Liver (tissue), 8 donors: ENCODE measurements at regions not wholly inside any gene's neighbourhood (a gene's known extent, or its start where the extent isn't known, plus 50 kb on each side); places are given as distances from the start of the nearest gene placed in this dataset.
"Not testable (repeated sequence)": the region's sequence is repeated elsewhere in the genome, so short reads cannot be mapped to it uniquely, and the experiment has no call there.

ENCODE experiments used
- DNase-seq: peaks from one replicate; pipeline ENCODE4 v3.0.0-alpha.2; 2017; ENCODE audit warnings: low spot score
- H3K27ac ChIP-seq, 2 donors: one replicate each; pipeline ENCODE4 v1.7.0; 2013; ENCODE audit warnings: inconsistent platforms in 2 of 2, low read length in 2 of 2, control low read depth in 1 of 2, low read depth in 1 of 2, mild to moderate bottlenecking in 1 of 2
- H3K27me3 ChIP-seq, 4 donors: one replicate each; pipeline versions ENCODE4 v1.6.1 to v1.7.0; 2013; ENCODE audit warnings: low read length in 3 of 4, inconsistent platforms in 1 of 4, mild to moderate bottlenecking in 1 of 4, moderate library complexity in 1 of 4; ENCODE audit not compliant: control insufficient read depth in 4 of 4, insufficient read depth in 4 of 4
- H3K36me3 ChIP-seq, 4 donors: one replicate each; pipeline versions ENCODE4 v1.6.1 to v1.7.0; 2013; ENCODE audit warnings: low read length in 3 of 4, mild to moderate bottlenecking in 3 of 4, low read depth in 1 of 4, moderate library complexity in 1 of 4; ENCODE audit not compliant: control insufficient read depth in 4 of 4, insufficient read depth in 3 of 4
- H3K4me1 ChIP-seq, 4 donors: one replicate each; pipeline versions ENCODE4 v1.6.1 to v1.7.0; 2013; ENCODE audit warnings: low read length in 3 of 4, mild to moderate bottlenecking in 3 of 4, moderate library complexity in 1 of 4; ENCODE audit not compliant: control insufficient read depth in 4 of 4, insufficient read depth in 4 of 4
- H3K4me3 ChIP-seq, 3 donors: one replicate each; pipeline versions ENCODE4 v1.6.1 to v1.7.0; 2013; ENCODE audit warnings: low read length in 3 of 3, control low read depth in 1 of 3, low read depth in 1 of 3, mild to moderate bottlenecking in 1 of 3
- H3K9ac ChIP-seq, 2 donors: one replicate each; pipeline ENCODE4 v1.7.0; 2013; ENCODE audit warnings: low read length in 2 of 2, mild to moderate bottlenecking in 2 of 2, moderate library complexity in 2 of 2, control low read depth in 1 of 2, low read depth in 1 of 2
- H3K9me3 ChIP-seq, 4 donors: one replicate each; pipeline versions ENCODE4 v1.6.1 to v1.7.0; 2013; ENCODE audit warnings: low read length in 3 of 4; ENCODE audit not compliant: control insufficient read depth in 4 of 4
- EGR1 ChIP-seq, 2 donors: IDR thresholded peaks; 2 replicates each; pipeline ENCODE4 v1.6.1; 2016 to 2018; ENCODE audit warnings: antibody characterized with exemption in 2 of 2, low read depth in 2 of 2
- FOXA2 ChIP-seq: IDR thresholded peaks from 2 replicates; pipeline ENCODE4 v1.6.1; 2016; ENCODE audit warnings: antibody characterized with exemption
- GABPA ChIP-seq, 2 donors: IDR thresholded peaks in 1 of 2; conservative IDR thresholded peaks in 1 of 2; 2 replicates each; pipeline ENCODE4 v1.6.1; 2016; ENCODE audit warnings: antibody characterized with exemption in 2 of 2, mild to moderate bottlenecking in 1 of 2, moderate library complexity in 1 of 2
- HNF4A ChIP-seq, 2 donors: conservative IDR thresholded peaks; 2 replicates each; pipeline ENCODE4 v1.6.1; 2016; ENCODE audit warnings: antibody characterized with exemption in 2 of 2, mild to moderate bottlenecking in 2 of 2
- HNF4G ChIP-seq: IDR thresholded peaks from 2 replicates; pipeline ENCODE4 v1.6.1; 2016; ENCODE audit warnings: antibody characterized with exemption
- JUND ChIP-seq, 2 donors: IDR thresholded peaks; 2 replicates each; pipeline ENCODE4 v1.6.1; 2016; ENCODE audit warnings: antibody characterized with exemption in 2 of 2
- NR2F2 ChIP-seq: IDR thresholded peaks from 2 replicates; pipeline ENCODE4 v1.6.1; 2016; ENCODE audit warnings: antibody characterized with exemption
- RAD21 ChIP-seq, 2 donors: IDR thresholded peaks; 2 replicates each; pipeline ENCODE4 v1.6.1; 2016; ENCODE audit warnings: antibody characterized with exemption in 2 of 2, mild to moderate bottlenecking in 2 of 2
- RXRA ChIP-seq, 2 donors: IDR thresholded peaks; 2 replicates each; pipeline ENCODE4 v1.6.1; 2017 to 2018; ENCODE audit warnings: antibody characterized with exemption in 2 of 2, mild to moderate bottlenecking in 1 of 2
- SP1 ChIP-seq: IDR thresholded peaks from 2 replicates; pipeline ENCODE4 v1.6.1; 2018; ENCODE audit warnings: antibody characterized with exemption, mild to moderate bottlenecking
- TAF1 ChIP-seq: conservative IDR thresholded peaks from 2 replicates; pipeline ENCODE4 v1.6.1; 2016; ENCODE audit warnings: antibody characterized with exemption, mild to moderate bottlenecking
- YY1 ChIP-seq: IDR thresholded peaks from 2 replicates; pipeline ENCODE4 v1.6.1; 2016; ENCODE audit warnings: antibody characterized with exemption, mild to moderate bottlenecking
- WGBS: extraction: QIAGEN DNeasy Blood & Tissue Kit; methylation state at CpG from one replicate; pipeline ENCODE4 v1.1.7; 2013; 5-methylcytosine and 5-hydroxymethylcytosine counted together
- TF ChIP-seq, protein P1 (sequence below): IDR thresholded peaks from 2 replicates; pipeline ENCODE4 v1.6.1; 2016; ENCODE audit warnings: antibody characterized with exemption, mild to moderate bottlenecking
- TF ChIP-seq, protein P2 (sequence below): IDR thresholded peaks from 2 replicates; pipeline ENCODE4 v1.6.1; 2016; ENCODE audit warnings: antibody characterized with exemption
- TF ChIP-seq, protein P3 (sequence below): fragments of 150-350 bp; IDR thresholded peaks from 2 replicates; pipeline ENCODE4 v1.5.1; 2017; ENCODE audit warnings: improper control_type of control experiment, low read depth, low read length; ENCODE audit not compliant: missing input control
- TF ChIP-seq, protein P4 (sequence below): IDR thresholded peaks from 2 replicates; pipeline ENCODE4 v1.6.1; 2016; ENCODE audit warnings: antibody characterized with exemption
- TF ChIP-seq, protein P5 (sequence below): IDR thresholded peaks from 2 replicates; pipeline ENCODE4 v1.6.1; 2016; ENCODE audit warnings: antibody characterized with exemption
- donor health status: healthy.
- donor health status: healthy.
- donor health status: healthy.
- donor health status: healthy.
- donor health status: healthy.

DNA sequence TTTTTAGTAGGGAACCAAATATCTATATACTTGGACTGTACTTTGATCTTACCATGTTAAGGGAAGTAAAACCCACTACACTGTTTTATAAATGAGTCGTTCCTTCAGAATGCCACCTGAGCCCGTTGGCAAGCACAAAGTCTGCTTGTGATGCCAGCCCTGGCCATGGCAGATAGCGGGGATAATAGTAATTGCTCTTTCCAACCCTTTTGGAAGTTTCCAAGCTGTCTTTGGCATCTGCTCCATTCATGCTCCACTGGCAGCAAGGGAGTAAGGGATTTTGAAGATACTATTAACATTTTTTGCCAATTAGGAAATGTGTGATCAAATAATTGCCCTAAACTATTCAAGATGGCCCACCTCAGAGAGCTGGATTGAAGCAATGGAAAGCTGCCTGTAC is 689.2 kb upstream of the SLIT2 start:
- DNase-seq: no peak
- Histone ChIP-seq H3K9ac (no peak overlapping the region), H3K4me1 (no peaks in the 10 kb centered on the region), H3K36me3 (no peaks in the 10 kb centered on the region), H3K27ac (no peak overlapping the region), H3K27me3 (peaks cover 0 to 3% (median 0%) of the 10 kb centered on the region in 4 donors), H3K9me3 (no peaks in the 10 kb centered on the region), H3K4me3 (no peak overlapping the region)
- WGBS: 80% methylated on average over 3 of the region's 3 CpGs
- TF ChIP-seq, protein P1, sequence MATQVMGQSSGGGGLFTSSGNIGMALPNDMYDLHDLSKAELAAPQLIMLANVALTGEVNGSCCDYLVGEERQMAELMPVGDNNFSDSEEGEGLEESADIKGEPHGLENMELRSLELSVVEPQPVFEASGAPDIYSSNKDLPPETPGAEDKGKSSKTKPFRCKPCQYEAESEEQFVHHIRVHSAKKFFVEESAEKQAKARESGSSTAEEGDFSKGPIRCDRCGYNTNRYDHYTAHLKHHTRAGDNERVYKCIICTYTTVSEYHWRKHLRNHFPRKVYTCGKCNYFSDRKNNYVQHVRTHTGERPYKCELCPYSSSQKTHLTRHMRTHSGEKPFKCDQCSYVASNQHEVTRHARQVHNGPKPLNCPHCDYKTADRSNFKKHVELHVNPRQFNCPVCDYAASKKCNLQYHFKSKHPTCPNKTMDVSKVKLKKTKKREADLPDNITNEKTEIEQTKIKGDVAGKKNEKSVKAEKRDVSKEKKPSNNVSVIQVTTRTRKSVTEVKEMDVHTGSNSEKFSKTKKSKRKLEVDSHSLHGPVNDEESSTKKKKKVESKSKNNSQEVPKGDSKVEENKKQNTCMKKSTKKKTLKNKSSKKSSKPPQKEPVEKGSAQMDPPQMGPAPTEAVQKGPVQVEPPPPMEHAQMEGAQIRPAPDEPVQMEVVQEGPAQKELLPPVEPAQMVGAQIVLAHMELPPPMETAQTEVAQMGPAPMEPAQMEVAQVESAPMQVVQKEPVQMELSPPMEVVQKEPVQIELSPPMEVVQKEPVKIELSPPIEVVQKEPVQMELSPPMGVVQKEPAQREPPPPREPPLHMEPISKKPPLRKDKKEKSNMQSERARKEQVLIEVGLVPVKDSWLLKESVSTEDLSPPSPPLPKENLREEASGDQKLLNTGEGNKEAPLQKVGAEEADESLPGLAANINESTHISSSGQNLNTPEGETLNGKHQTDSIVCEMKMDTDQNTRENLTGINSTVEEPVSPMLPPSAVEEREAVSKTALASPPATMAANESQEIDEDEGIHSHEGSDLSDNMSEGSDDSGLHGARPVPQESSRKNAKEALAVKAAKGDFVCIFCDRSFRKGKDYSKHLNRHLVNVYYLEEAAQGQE: no peak
- TF ChIP-seq GABPA (IDR thresholded peaks at IDR 0.05 in 1 of 2, conservative IDR thresholded peaks at IDR 0.05 in 1 of 2) (no peak), EGR1 (IDR thresholded peaks at IDR 0.05; ENCODE audit: low read depth in 2 of 2) (no peak), FOXA2 (no peak), JUND (IDR thresholded peaks at IDR 0.05) (no peak), YY1 (no peak), HNF4G (no peak)
- TF ChIP-seq, protein P2, sequence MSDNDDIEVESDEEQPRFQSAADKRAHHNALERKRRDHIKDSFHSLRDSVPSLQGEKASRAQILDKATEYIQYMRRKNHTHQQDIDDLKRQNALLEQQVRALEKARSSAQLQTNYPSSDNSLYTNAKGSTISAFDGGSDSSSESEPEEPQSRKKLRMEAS: no peak
- TF ChIP-seq, protein P3, sequence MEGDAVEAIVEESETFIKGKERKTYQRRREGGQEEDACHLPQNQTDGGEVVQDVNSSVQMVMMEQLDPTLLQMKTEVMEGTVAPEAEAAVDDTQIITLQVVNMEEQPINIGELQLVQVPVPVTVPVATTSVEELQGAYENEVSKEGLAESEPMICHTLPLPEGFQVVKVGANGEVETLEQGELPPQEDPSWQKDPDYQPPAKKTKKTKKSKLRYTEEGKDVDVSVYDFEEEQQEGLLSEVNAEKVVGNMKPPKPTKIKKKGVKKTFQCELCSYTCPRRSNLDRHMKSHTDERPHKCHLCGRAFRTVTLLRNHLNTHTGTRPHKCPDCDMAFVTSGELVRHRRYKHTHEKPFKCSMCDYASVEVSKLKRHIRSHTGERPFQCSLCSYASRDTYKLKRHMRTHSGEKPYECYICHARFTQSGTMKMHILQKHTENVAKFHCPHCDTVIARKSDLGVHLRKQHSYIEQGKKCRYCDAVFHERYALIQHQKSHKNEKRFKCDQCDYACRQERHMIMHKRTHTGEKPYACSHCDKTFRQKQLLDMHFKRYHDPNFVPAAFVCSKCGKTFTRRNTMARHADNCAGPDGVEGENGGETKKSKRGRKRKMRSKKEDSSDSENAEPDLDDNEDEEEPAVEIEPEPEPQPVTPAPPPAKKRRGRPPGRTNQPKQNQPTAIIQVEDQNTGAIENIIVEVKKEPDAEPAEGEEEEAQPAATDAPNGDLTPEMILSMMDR: no peak
- TF ChIP-seq, protein P4, sequence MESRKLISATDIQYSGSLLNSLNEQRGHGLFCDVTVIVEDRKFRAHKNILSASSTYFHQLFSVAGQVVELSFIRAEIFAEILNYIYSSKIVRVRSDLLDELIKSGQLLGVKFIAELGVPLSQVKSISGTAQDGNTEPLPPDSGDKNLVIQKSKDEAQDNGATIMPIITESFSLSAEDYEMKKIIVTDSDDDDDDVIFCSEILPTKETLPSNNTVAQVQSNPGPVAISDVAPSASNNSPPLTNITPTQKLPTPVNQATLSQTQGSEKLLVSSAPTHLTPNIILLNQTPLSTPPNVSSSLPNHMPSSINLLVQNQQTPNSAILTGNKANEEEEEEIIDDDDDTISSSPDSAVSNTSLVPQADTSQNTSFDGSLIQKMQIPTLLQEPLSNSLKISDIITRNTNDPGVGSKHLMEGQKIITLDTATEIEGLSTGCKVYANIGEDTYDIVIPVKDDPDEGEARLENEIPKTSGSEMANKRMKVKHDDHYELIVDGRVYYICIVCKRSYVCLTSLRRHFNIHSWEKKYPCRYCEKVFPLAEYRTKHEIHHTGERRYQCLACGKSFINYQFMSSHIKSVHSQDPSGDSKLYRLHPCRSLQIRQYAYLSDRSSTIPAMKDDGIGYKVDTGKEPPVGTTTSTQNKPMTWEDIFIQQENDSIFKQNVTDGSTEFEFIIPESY: no peak

DNA sequence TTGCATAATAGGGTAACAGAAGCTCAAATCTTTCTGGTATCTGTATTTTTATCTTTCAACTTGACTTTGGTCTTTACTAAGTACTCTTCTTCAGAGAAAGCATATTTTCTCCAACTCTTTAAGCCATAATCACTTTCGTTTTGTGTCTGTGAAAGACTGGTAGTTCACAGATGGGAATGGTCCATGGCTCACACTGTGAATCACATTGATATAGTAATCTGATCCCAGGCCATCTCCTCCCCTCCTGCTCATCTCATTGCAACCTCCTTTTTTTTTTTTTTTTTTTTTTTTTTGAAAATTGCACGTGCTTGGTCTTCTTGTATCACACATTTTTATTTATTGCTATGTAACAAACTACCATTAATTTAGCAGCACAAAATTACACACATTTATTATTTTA is 694.5 kb upstream of the SLIT2 start:
- no peaks in the 10 kb centered on the region for H3K4me1 ChIP-seq

DNA sequence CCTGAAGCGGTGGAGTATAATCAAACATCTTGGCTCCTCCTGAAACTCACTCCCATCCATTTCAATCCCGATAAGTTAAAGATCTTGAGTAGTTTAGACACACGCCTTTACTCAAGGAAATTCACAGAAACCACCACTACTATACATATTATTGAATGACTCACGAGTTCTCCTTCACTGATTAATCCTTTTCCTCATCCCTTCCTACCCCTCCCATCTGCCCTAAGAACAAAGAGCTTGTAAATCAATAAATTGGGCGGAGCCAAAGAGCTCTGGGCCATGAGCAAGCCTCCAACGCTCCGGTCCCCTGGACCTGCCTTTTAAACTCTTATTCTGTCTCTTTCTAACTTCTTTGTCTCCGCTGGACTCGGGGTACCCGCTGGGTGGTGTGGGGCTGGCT is 695.4 kb upstream of the SLIT2 start:
- not testable (repeated sequence) for H3K4me1 ChIP-seq, H3K27me3 ChIP-seq, H3K9ac ChIP-seq, H3K9me3 ChIP-seq, H3K36me3 ChIP-seq, H3K4me3 ChIP-seq, DNase-seq, H3K27ac ChIP-seq
- 77% methylated on average over 10 of the region's 10 CpGs for WGBS

More for the DNA sequence above, 694.5 kb upstream of the SLIT2 start:
- 60% methylated on average over 2 of the region's 2 CpGs for WGBS
- Histone ChIP-seq H3K27ac (no peak overlapping the region), H3K9ac (no peak overlapping the region), H3K9me3 (no peaks in the 10 kb centered on the region), H3K27me3 (no peaks in the 10 kb centered on the region), H3K4me3 (no peak overlapping the region), H3K36me3 (no peaks in the 10 kb centered on the region)
- no peak for DNase-seq
- TF ChIP-seq, protein P3: no peak
- TF ChIP-seq RXRA (IDR thresholded peaks at IDR 0.05): no peak
- TF ChIP-seq, protein P2: no peak
- no peak for TF ChIP-seq YY1
- TF ChIP-seq TAF1: no peak
- no peak for TF ChIP-seq GABPA (IDR thresholded peaks at IDR 0.05 in 1 of 2, conservative IDR thresholded peaks at IDR 0.05 in 1 of 2)
- no peak for TF ChIP-seq NR2F2
- no peak for TF ChIP-seq RAD21 (IDR thresholded peaks at IDR 0.05)
- TF ChIP-seq HNF4A (conservative IDR thresholded peaks at IDR 0.05): no peak
- TF ChIP-seq, protein P5, sequence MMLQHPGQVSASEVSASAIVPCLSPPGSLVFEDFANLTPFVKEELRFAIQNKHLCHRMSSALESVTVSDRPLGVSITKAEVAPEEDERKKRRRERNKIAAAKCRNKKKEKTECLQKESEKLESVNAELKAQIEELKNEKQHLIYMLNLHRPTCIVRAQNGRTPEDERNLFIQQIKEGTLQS: no peak
- no peak for TF ChIP-seq FOXA2
- no peak for TF ChIP-seq EGR1 (IDR thresholded peaks at IDR 0.05; ENCODE audit: low read depth in 2 of 2)
- no peak for TF ChIP-seq SP1
